A549 (cell line): ENCODE measurements at regions not wholly inside any gene's neighbourhood (a gene's known extent, or its start where the extent isn't known, plus 50 kb on each side); places are given as distances from the start of the nearest gene placed in this dataset.

ENCODE experiments used
- ATAC-seq, 2 experiments: fragments of 200-7000 bp in 1 of 2; fragments of >200 bp in 1 of 2; cut with Nextera tagmentation in 1 of 2; cut with Tn5 transposase in 1 of 2; 3 replicates each; pipeline versions ENCODE4 v1.8.0 to v1.9.1; 2018 to 2020; ENCODE audit warnings: mild to moderate bottlenecking in 1 of 2, moderate library complexity in 1 of 2
- CTCF ChIA-PET: fragments of 300-600 bp; sonication (Branson Sonifier 250); formaldehyde crosslinking; extraction: SDS; loops from one replicate; lab custom pipeline; 2021; ENCODE audit warnings: antibody characterized with exemption, inconsistent platforms; lab: Yijun Ruan, JAX
- POLR2A ChIA-PET: fragments of 350-600 bp; formaldehyde crosslinking; extraction: SDS; loops from one replicate; lab custom pipeline; 2021; ENCODE audit warnings: antibody characterized with exemption, inconsistent platforms; lab: Yijun Ruan, JAX
- DNase-seq, 2 experiments: peaks; one replicate each; pipeline versions ENCODE4 v3.0.0 to v3.0.0-alpha.2; 2011 to 2016; ENCODE audit warnings: low read depth in 1 of 2, low spot score in 1 of 2
- FAIRE-seq: peaks from 2 replicates; lab custom pipeline; 2011; peaks lifted over from hg19 to GRCh38; lab: Jason Lieb, UNC
- H3K27ac ChIP-seq, 2 experiments: fragments of >200 bp; sonication (Bioruptor Twin); formaldehyde crosslinking; 3 replicates each; pipeline ENCODE4 v1.5.1; 2016 to 2017
- H3K4me1 ChIP-seq: fragments of >200 bp; sonication (Bioruptor Twin); formaldehyde crosslinking; 3 replicates; pipeline ENCODE4 v1.6.1; 2016
- H3K4me2 ChIP-seq: fragments of >200 bp; sonication (Bioruptor Twin); formaldehyde crosslinking; 3 replicates; pipeline ENCODE4 v1.6.1; 2016
- H3K4me3 ChIP-seq: fragments of >200 bp; sonication (Bioruptor Twin); formaldehyde crosslinking; 3 replicates; pipeline ENCODE4 v1.5.1; 2016
- H3K9me3 ChIP-seq: fragments of >200 bp; sonication (Bioruptor Twin); formaldehyde crosslinking; 3 replicates; pipeline ENCODE4 v1.6.1; 2016
- CHD2 ChIP-seq: fragments of 150-350 bp; IDR thresholded peaks from 2 replicates; pipeline ENCODE4 v1.6.1; 2014; ENCODE audit warnings: low read length; ENCODE audit not compliant: partially characterized antibody
- CTCF ChIP-seq: fragments of >200 bp; sonication (Bioruptor Twin); formaldehyde crosslinking; IDR thresholded peaks from 3 replicates; pipeline ENCODE4 v1.5.1; 2016
- E2F6 ChIP-seq: IDR thresholded peaks from 2 replicates; pipeline ENCODE4 v1.6.1; 2012; ENCODE audit warnings: low read depth, borderline replicate concordance
- EHMT2 ChIP-seq: fragments of 200-600 bp; sonication (generic); IDR thresholded peaks from 2 replicates; pipeline ENCODE4 v1.6.1; 2016; ENCODE audit warnings: antibody characterized with exemption, low read depth, mild to moderate bottlenecking, moderate library complexity
- ELK1 ChIP-seq: fragments of 150-350 bp; IDR thresholded peaks from 2 replicates; pipeline ENCODE4 v1.6.1; 2014; ENCODE audit warnings: low read depth, mild to moderate bottlenecking, low read length
- ESRRA ChIP-seq: fragments of 150-350 bp; IDR thresholded peaks from 2 replicates; pipeline ENCODE4 v1.6.1; 2014; ENCODE audit warnings: mild to moderate bottlenecking, low read length, borderline replicate concordance
- FOSL2 ChIP-seq, 2 experiments: fragments of 450-650 bp in 1 of 2; fragments of >200 bp in 1 of 2; sonication (Bioruptor Twin) in 1 of 2; formaldehyde crosslinking; IDR thresholded peaks; 2 replicates each; pipeline versions ENCODE4 v1.5.0 to v1.6.1; 2016 to 2020; ENCODE audit warnings: mild to moderate bottlenecking in 1 of 2, moderate library complexity in 1 of 2
- FOXS1 ChIP-seq: fragments of 250-450 bp; sonication (Bioruptor Pico); IDR thresholded peaks from 2 replicates; pipeline ENCODE4 v1.5.0; 2020; ENCODE audit warnings: mild to moderate bottlenecking, moderate library complexity
- GATA3 ChIP-seq: IDR thresholded peaks from 2 replicates; pipeline ENCODE4 v1.6.1; 2012; ENCODE audit warnings: borderline replicate concordance
- HDAC2 ChIP-seq: fragments of 200-600 bp; sonication (generic); IDR thresholded peaks from 2 replicates; pipeline ENCODE4 v1.6.1; 2016
- HES2 ChIP-seq: fragments of >200 bp; sonication (Bioruptor Twin); formaldehyde crosslinking; IDR thresholded peaks from 2 replicates; pipeline ENCODE4 v1.6.1; 2016
- HMGXB4 ChIP-seq: fragments of 250-450 bp; sonication (Bioruptor Pico); IDR thresholded peaks from 2 replicates; pipeline ENCODE4 v1.5.0; 2021; ENCODE audit warnings: mild to moderate bottlenecking, moderate library complexity, borderline replicate concordance
- HOXA7 ChIP-seq: fragments of 250-450 bp; sonication (Bioruptor Pico); IDR thresholded peaks from 2 replicates; pipeline ENCODE4 v1.5.0; 2020; ENCODE audit warnings: mild to moderate bottlenecking, moderate library complexity
- HOXB5 ChIP-seq: fragments of 250-450 bp; sonication (Bioruptor Pico); IDR thresholded peaks from 2 replicates; pipeline ENCODE4 v1.5.0; 2020; ENCODE audit warnings: mild to moderate bottlenecking, moderate library complexity
- MAFK ChIP-seq: fragments of 450-650 bp; IDR thresholded peaks from 2 replicates; pipeline ENCODE4 v1.6.1; 2014; ENCODE audit not compliant: partially characterized antibody
- MAZ ChIP-seq: fragments of 150-350 bp; IDR thresholded peaks from 2 replicates; pipeline ENCODE4 v1.6.1; 2014; ENCODE audit warnings: antibody characterized with exemption, low read depth, low read length, borderline replicate concordance
- MYC ChIP-seq: IDR thresholded peaks from 2 replicates; pipeline ENCODE4 v1.6.1; 2012; ENCODE audit warnings: mild to moderate bottlenecking, inconsistent platforms, low read length, improper control_type of control experiment, borderline replicate concordance
- PHF8 ChIP-seq: fragments of 200-600 bp; sonication (generic); IDR thresholded peaks from 2 replicates; pipeline ENCODE4 v1.6.1; 2016; ENCODE audit warnings: low read depth, mild to moderate bottlenecking, antibody characterized with exemption, moderate library complexity, borderline replicate concordance
- POLR2AphosphoS2 ChIP-seq: conservative IDR thresholded peaks from 2 replicates; pipeline ENCODE4 v1.6.1; 2012; ENCODE audit warnings: low read length, improper control_type of control experiment, inconsistent platforms
- RARB ChIP-seq: fragments of 250-450 bp; sonication (Bioruptor Pico); IDR thresholded peaks from 2 replicates; pipeline ENCODE4 v1.8.0; 2021; ENCODE audit warnings: mild to moderate bottlenecking, moderate library complexity
- RFX5 ChIP-seq: fragments of 450-650 bp; IDR thresholded peaks from 2 replicates; pipeline ENCODE4 v1.7.1; 2014; ENCODE audit warnings: antibody characterized with exemption, mild to moderate bottlenecking, moderate library complexity
- RNF2 ChIP-seq: fragments of 200-600 bp; sonication (generic); IDR thresholded peaks from 2 replicates; pipeline ENCODE4 v1.6.1; 2016; ENCODE audit warnings: low read depth, mild to moderate bottlenecking, antibody characterized with exemption, moderate library complexity, borderline replicate concordance
- TFCP2L1 ChIP-seq: fragments of 250-450 bp; sonication (Bioruptor Pico); IDR thresholded peaks from 2 replicates; pipeline ENCODE4 v1.5.0; 2021; ENCODE audit warnings: mild to moderate bottlenecking
- USF2 ChIP-seq: fragments of 450-650 bp; IDR thresholded peaks from 2 replicates; pipeline ENCODE4 v1.6.1; 2014; ENCODE audit warnings: antibody characterized with exemption
- ZFP36 ChIP-seq: fragments of 450-650 bp; IDR thresholded peaks from 2 replicates; pipeline ENCODE4 v1.6.1; 2014; ENCODE audit warnings: borderline replicate concordance; ENCODE audit not compliant: partially characterized antibody
- WGBS: methylation state at CpG from one replicate; pipeline ENCODE4 v1.1.6; 2017; ENCODE audit errors: missing lambda C conversion rate; 5-methylcytosine and 5-hydroxymethylcytosine counted together

GRCh38 chr17:15049795-15050160, 215.3 kb downstream of the PMP22 start (continued):
- no peak for TF ChIP-seq MAFK

GRCh38 chr17:15048933-15049794, 216.0 kb downstream of the PMP22 start:
- DNase-seq (no peak), FAIRE-seq (no peak), ATAC-seq (no peak)
- Histone ChIP-seq H3K4me3 (no peak overlapping the region), H3K4me2 (no peak overlapping the region), H3K9me3 (no peaks in the 10 kb centered on the region; the same call in 2 of the 3 replicates), H3K27ac (no peak overlapping the region), H3K4me1 (no peaks in the 10 kb centered on the region)
- CTCF ChIA-PET: no interaction called here
- POLR2A ChIA-PET: no interaction called here
- TF ChIP-seq RARB (CRISPR knock-in tag) (no peak), E2F6 (no peak), FOXS1 (no peak), ELK1 (no peak), RNF2 (no peak), CHD2 (no peak), POLR2AphosphoS2 (no peak), HMGXB4 (CRISPR knock-in tag) (no peak), FOSL2 (IDR thresholded peaks at IDR 0.05) (no peak), FOSL2 (CRISPR knock-in tag; IDR thresholded peaks at IDR 0.05) (no peak), EHMT2 (no peak), ZFP36 (no peak), MAZ (no peak), PHF8 (no peak)
- WGBS: 13% methylated on average over 6 of the region's 6 CpGs

- FAIRE-seq (peak; percentile 77), ATAC-seq (no peak), DNase-seq (no peak)
- H3K4me3 ChIP-seq: no peak overlapping the region
- no peak overlapping the region for H3K27ac ChIP-seq
- ChIA-PET CTCF (no interaction called here), POLR2A (no interaction called here)
- H3K4me2 ChIP-seq: no peak overlapping the region
- H3K4me1 ChIP-seq: no peaks in the 10 kb centered on the region
- H3K9me3 ChIP-seq: no peaks in the 10 kb centered on the region; the same call in 2 of the 3 replicates
- WGBS: 0% methylated on average over 2 of the region's 2 CpGs
- TF ChIP-seq USF2: no peak
- no peak for TF ChIP-seq ESRRA
- no peak for TF ChIP-seq ELK1
- TF ChIP-seq HES2: no peak
- TF ChIP-seq CTCF: no peak
- no peak for TF ChIP-seq MYC
- TF ChIP-seq HDAC2: no peak
- no peak for TF ChIP-seq HOXB5
- no peak for TF ChIP-seq GATA3
- TF ChIP-seq RARB (CRISPR knock-in tag): no peak
- TF ChIP-seq RFX5: no peak
- TF ChIP-seq FOSL2 (IDR thresholded peaks at IDR 0.05): no peak
- TF ChIP-seq FOSL2 (CRISPR knock-in tag; IDR thresholded peaks at IDR 0.05): no peak
- no peak for TF ChIP-seq HOXA7 (CRISPR knock-in tag)
- no peak for TF ChIP-seq MAZ
- no peak for TF ChIP-seq TFCP2L1
Observed at GRCh38 chr17:15048381-15048780, 216.7 kb downstream of the PMP22 start.
